ENCODE measurements at regions not wholly inside any gene's neighbourhood (a gene's known extent, or its start where the extent isn't known, plus 50 kb on each side); places are given as distances from the start of the nearest gene placed in this dataset.

- TF ChIP-seq CTCF (IDR thresholded peaks at IDR 0.05; ENCODE audit: insufficient read depth, missing control alignments) = no peak
- FAIRE-seq = no peak
These were observed 246.1 kb downstream of the RPS24 start for GRCh38 chr10:78279756-78280155.

GRCh38 chr10:78280604-78281003 is 246.9 kb downstream of the RPS24 start:
- FAIRE-seq = no peak
- no peak for DNase-seq (ENCODE audit: insufficient read length, low spot score)
- TF ChIP-seq CTCF (IDR thresholded peaks at IDR 0.05; ENCODE audit: insufficient read depth, missing control alignments) = no peak

More at GRCh38 chr10:78279756-78280155, 246.1 kb downstream of the RPS24 start:
- DNase-seq (ENCODE audit: insufficient read length, low spot score) = peak; percentile 41

- no peak for TF ChIP-seq CTCF (IDR thresholded peaks at IDR 0.05; ENCODE audit: insufficient read depth, missing control alignments)
- DNase-seq (ENCODE audit: insufficient read length, low spot score) (no peak), FAIRE-seq (no peak)
These were observed 248.0 kb downstream of the RPS24 start for GRCh38 chr10:78281627-78282026.

GRCh38 chr10:78283069-78283682 is 249.5 kb downstream of the RPS24 start:
- DNase-seq (ENCODE audit: insufficient read length, low spot score) (no peak), FAIRE-seq (no peak)
- TF ChIP-seq CTCF (IDR thresholded peaks at IDR 0.05; ENCODE audit: insufficient read depth, missing control alignments) = no peak

GRCh38 chr10:78284381-78284780 is 250.7 kb downstream of the RPS24 start:
- no peak for DNase-seq (ENCODE audit: insufficient read length, low spot score)
- no peak for FAIRE-seq
- no peak for TF ChIP-seq CTCF (IDR thresholded peaks at IDR 0.05; ENCODE audit: insufficient read depth, missing control alignments)

- DNase-seq (ENCODE audit: insufficient read length, low spot score) (no peak), FAIRE-seq (no peak)
- no peak for TF ChIP-seq CTCF (IDR thresholded peaks at IDR 0.05; ENCODE audit: insufficient read depth, missing control alignments)
These were observed 251.6 kb downstream of the RPS24 start for GRCh38 chr10:78285226-78285625.

GRCh38 chr10:78286186-78286585 is 252.5 kb downstream of the RPS24 start:
- no peak for TF ChIP-seq CTCF (IDR thresholded peaks at IDR 0.05; ENCODE audit: insufficient read depth, missing control alignments)
- no peak for FAIRE-seq
- no peak for DNase-seq (ENCODE audit: insufficient read length, low spot score)

All from D721Med (cell line).